Keratinocyte (primary cell): ENCODE measurements at regions not wholly inside any gene's neighbourhood (a gene's known extent, or its start where the extent isn't known, plus 50 kb on each side); places are given as distances from the start of the nearest gene placed in this dataset.

Source experiments
- DNase-seq: peaks from one replicate; pipeline ENCODE4 v3.0.0-alpha.2; 2011; ENCODE audit warnings: low read depth, missing footprints, low spot score
- FAIRE-seq: peaks from 2 replicates; lab custom pipeline; 2011; peaks lifted over from hg19 to GRCh38; lab: Jason Lieb, UNC
- H2AFZ ChIP-seq: 2 replicates; pipeline ENCODE4 v1.6.0; 2012; ENCODE audit warnings: low read length, control low read depth, inconsistent platforms; ENCODE audit not compliant: control insufficient read depth
- H3K27ac ChIP-seq: 2 replicates; pipeline ENCODE4 v1.5.1; 2011; ENCODE audit warnings: low read length; ENCODE audit not compliant: control insufficient read depth, insufficient read depth
- H3K27me3 ChIP-seq: 3 replicates; pipeline ENCODE4 v1.6.0; 2011; ENCODE audit warnings: low read length; ENCODE audit not compliant: control insufficient read depth, insufficient read depth; ENCODE audit errors: extremely low read depth
- H3K36me3 ChIP-seq, 2 experiments: 2 replicates in 1 of 2; 3 replicates in 1 of 2; pipeline ENCODE4 v1.5.1; 2011; ENCODE audit warnings: low read length in 2 of 2, mild to moderate bottlenecking in 1 of 2; ENCODE audit not compliant: control insufficient read depth in 2 of 2, insufficient read depth in 2 of 2; ENCODE audit errors: extremely low read depth in 1 of 2
- H3K4me1 ChIP-seq: 3 replicates; pipeline ENCODE4 v1.5.1; 2011; ENCODE audit warnings: low read length; ENCODE audit not compliant: control insufficient read depth, insufficient read depth; ENCODE audit errors: extremely low read depth
- H3K4me2 ChIP-seq: 3 replicates; pipeline ENCODE4 v1.6.0; 2011; ENCODE audit warnings: low read depth, low read length; ENCODE audit not compliant: control insufficient read depth, insufficient read depth; ENCODE audit errors: extremely low read depth
- H3K4me3 ChIP-seq, 3 experiments: fragments of 200-600 bp in 1 of 3; sonication (generic) in 1 of 3; 2 replicates in 2 of 3; 3 replicates in 1 of 3; pipeline ENCODE4 v1.5.1; 2011 to 2016; ENCODE audit warnings: low read length in 3 of 3, mild to moderate bottlenecking in 3 of 3, control low read depth in 2 of 3, inconsistent platforms in 1 of 3, low read depth in 1 of 3, mixed read lengths in 1 of 3, mixed run types in 1 of 3, moderate library complexity in 1 of 3; ENCODE audit not compliant: control insufficient read depth in 2 of 3, insufficient read depth in 2 of 3; ENCODE audit errors: extremely low read depth in 1 of 3
- H3K79me2 ChIP-seq: 2 replicates; pipeline ENCODE4 v1.6.0; 2012; ENCODE audit warnings: low read length; ENCODE audit not compliant: control insufficient read depth, insufficient read depth
- H3K9ac ChIP-seq: 3 replicates; pipeline ENCODE4 v1.6.0; 2011; ENCODE audit warnings: low read length; ENCODE audit not compliant: control insufficient read depth, insufficient read depth; ENCODE audit errors: extremely low read depth
- H3K9me1 ChIP-seq: 3 replicates; pipeline ENCODE4 v1.6.0; 2011; ENCODE audit warnings: low read length; ENCODE audit not compliant: control insufficient read depth, insufficient read depth; ENCODE audit errors: extremely low read depth
- H3K9me3 ChIP-seq: 2 replicates; pipeline ENCODE4 v1.5.1; 2012; ENCODE audit warnings: low read depth, low read length; ENCODE audit not compliant: control insufficient read depth
- H4K20me1 ChIP-seq: 3 replicates; pipeline ENCODE4 v1.6.0; 2011; ENCODE audit warnings: low read length; ENCODE audit not compliant: control insufficient read depth, insufficient read depth; ENCODE audit errors: extremely low read depth
- EZH2 ChIP-seq: IDR thresholded peaks from one replicate; pipeline ENCODE4 v1.6.1; 2012; ENCODE audit warnings: inconsistent platforms, mild to moderate bottlenecking, low read length, moderate library complexity
- dilution Hi-C: fragments of 300-500 bp; cut with MboI; formaldehyde crosslinking; loops from one replicate; pipeline ENCODE4 v1.7.0; 2020; ENCODE audit warnings: low sequenced_read_pairs; ENCODE audit not compliant: extremely low pct_ligation_motif_present
- TF ChIP-seq, protein P1 (sequence below), 3 experiments: IDR thresholded peaks in 1 of 3; conservative IDR thresholded peaks in 1 of 3; optimal IDR thresholded peaks in 1 of 3; 2 replicates in 2 of 3; 3 replicates in 1 of 3; pipeline versions ENCODE3 to v1.5.1; 2011; ENCODE audit warnings: low read length in 3 of 3, mild to moderate bottlenecking in 3 of 3, moderate library complexity in 2 of 3, control low read depth in 1 of 3, inconsistent platforms in 1 of 3; ENCODE audit not compliant: insufficient read depth in 2 of 3; ENCODE audit errors: extremely low read depth in 1 of 3

- H3K9ac ChIP-seq: peak overlapping the region; percentile 92
- H3K36me3 ChIP-seq: no peaks in the 10 kb centered on the region
- TF ChIP-seq EZH2: no peak
- TF ChIP-seq, protein P1, sequence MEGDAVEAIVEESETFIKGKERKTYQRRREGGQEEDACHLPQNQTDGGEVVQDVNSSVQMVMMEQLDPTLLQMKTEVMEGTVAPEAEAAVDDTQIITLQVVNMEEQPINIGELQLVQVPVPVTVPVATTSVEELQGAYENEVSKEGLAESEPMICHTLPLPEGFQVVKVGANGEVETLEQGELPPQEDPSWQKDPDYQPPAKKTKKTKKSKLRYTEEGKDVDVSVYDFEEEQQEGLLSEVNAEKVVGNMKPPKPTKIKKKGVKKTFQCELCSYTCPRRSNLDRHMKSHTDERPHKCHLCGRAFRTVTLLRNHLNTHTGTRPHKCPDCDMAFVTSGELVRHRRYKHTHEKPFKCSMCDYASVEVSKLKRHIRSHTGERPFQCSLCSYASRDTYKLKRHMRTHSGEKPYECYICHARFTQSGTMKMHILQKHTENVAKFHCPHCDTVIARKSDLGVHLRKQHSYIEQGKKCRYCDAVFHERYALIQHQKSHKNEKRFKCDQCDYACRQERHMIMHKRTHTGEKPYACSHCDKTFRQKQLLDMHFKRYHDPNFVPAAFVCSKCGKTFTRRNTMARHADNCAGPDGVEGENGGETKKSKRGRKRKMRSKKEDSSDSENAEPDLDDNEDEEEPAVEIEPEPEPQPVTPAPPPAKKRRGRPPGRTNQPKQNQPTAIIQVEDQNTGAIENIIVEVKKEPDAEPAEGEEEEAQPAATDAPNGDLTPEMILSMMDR (optimal IDR thresholded peaks at IDR 0.05 in 1 of 3, IDR thresholded peaks at IDR 0.05 in 1 of 3, conservative IDR thresholded peaks at IDR 0.05 in 1 of 3; ENCODE audit: extremely low read depth in 1 of 3, insufficient read depth in 2 of 3, low read length in 3 of 3): no peak
- peak overlapping the region; percentile 84 to 96 (median 96) for H3K4me3 ChIP-seq
- no peaks in the 10 kb centered on the region for H3K27me3 ChIP-seq
- FAIRE-seq (no peak), DNase-seq (no peak)
- no peak overlapping the region for H2AFZ ChIP-seq
- H3K9me1 ChIP-seq: no peaks in the 10 kb centered on the region
- peaks cover 56% of the 10 kb centered on the region for H3K79me2 ChIP-seq
- H3K4me1 ChIP-seq: peaks cover 25% of the 10 kb centered on the region
- peak overlapping the region; percentile 86 for H3K27ac ChIP-seq
- H3K9me3 ChIP-seq: no peaks in the 10 kb centered on the region
- peaks cover 11% of the 10 kb centered on the region for H4K20me1 ChIP-seq
- dilution Hi-C loops: no loop called here
- peak overlapping the region; percentile 93 for H3K4me2 ChIP-seq
These were observed 402.4 kb downstream of the SHQ1 start for GRCh38 chr3:72445827-72446217.

- dilution Hi-C loops: no loop called here
- Histone ChIP-seq H3K27me3 (no peaks in the 10 kb centered on the region), H3K79me2 (peaks cover 67% of the 10 kb centered on the region), H3K9ac (no peak overlapping the region), H4K20me1 (peaks cover 11% of the 10 kb centered on the region), H3K4me3 (peak overlapping the region in 2 of 3 experiments; percentile 96), H2AFZ (no peak overlapping the region), H3K4me1 (peaks cover 25% of the 10 kb centered on the region), H3K4me2 (peak overlapping the region; percentile 93), H3K9me3 (no peaks in the 10 kb centered on the region), H3K36me3 (peaks cover 0 to 2% of the 10 kb centered on the region in 2 experiments), H3K27ac (no peak overlapping the region), H3K9me1 (no peaks in the 10 kb centered on the region)
- TF ChIP-seq, protein P1 (optimal IDR thresholded peaks at IDR 0.05 in 1 of 3, IDR thresholded peaks at IDR 0.05 in 1 of 3, conservative IDR thresholded peaks at IDR 0.05 in 1 of 3; ENCODE audit: extremely low read depth in 1 of 3, insufficient read depth in 2 of 3, low read length in 3 of 3): no peak
- TF ChIP-seq EZH2: no peak
- DNase-seq (no peak), FAIRE-seq (no peak)
These were observed 403.5 kb downstream of the SHQ1 start for GRCh38 chr3:72444656-72445223.
